GM12878 (cell line): ENCODE measurements at regions not wholly inside any gene's neighbourhood (a gene's known extent, or its start where the extent isn't known, plus 50 kb on each side); places are given as distances from the start of the nearest gene placed in this dataset.

ENCODE experiments used
- ETV6 ChIP-seq, 2 experiments: fragments of 450-650 bp in 1 of 2; IDR thresholded peaks in 1 of 2; conservative IDR thresholded peaks in 1 of 2; 2 replicates each; pipeline ENCODE4 v1.6.1; 2014; ENCODE audit warnings: antibody characterized with exemption in 1 of 2, borderline replicate concordance in 1 of 2, low read depth in 1 of 2, mild to moderate bottlenecking in 1 of 2, moderate library complexity in 1 of 2
- JUND ChIP-seq: IDR thresholded peaks from 2 replicates; pipeline ENCODE4 v1.6.1; 2012; ENCODE audit warnings: low read depth, mild to moderate bottlenecking, low read length, improper control_type of control experiment, moderate library complexity
- NR2C2 ChIP-seq: IDR thresholded peaks from 2 replicates; pipeline ENCODE4 v1.6.1; 2011; ENCODE audit warnings: borderline replicate concordance, low read depth; ENCODE audit not compliant: control insufficient read depth, insufficient read length
- SRF ChIP-seq, 2 experiments: IDR thresholded peaks; 2 replicates each; pipeline ENCODE4 v1.6.1; 2011; ENCODE audit warnings: low read depth in 2 of 2, low read length in 2 of 2, mild to moderate bottlenecking in 1 of 2, moderate library complexity in 1 of 2
- TAF1 ChIP-seq: IDR thresholded peaks from 2 replicates; pipeline ENCODE4 v1.6.1; 2011; ENCODE audit warnings: mild to moderate bottlenecking, low read depth, low read length, borderline replicate concordance
- TBL1XR1 ChIP-seq: IDR thresholded peaks from 2 replicates; pipeline ENCODE4 v1.6.1; 2012; ENCODE audit warnings: low read depth, low read length, improper control_type of control experiment
- TF ChIP-seq, protein P1 (sequence below), 3 experiments: IDR thresholded peaks in 2 of 3; conservative IDR thresholded peaks in 1 of 3; 2 replicates each; pipeline ENCODE4 v1.5.1; 2011; ENCODE audit warnings: low read depth in 3 of 3, low read length in 3 of 3, mild to moderate bottlenecking in 3 of 3, control low read depth in 2 of 3, moderate library complexity in 2 of 3, inconsistent platforms in 1 of 3, mixed read lengths in 1 of 3; ENCODE audit not compliant: control insufficient read depth in 2 of 3, insufficient read depth in 1 of 3; ENCODE audit errors: extremely low read depth in 1 of 3

DNA sequence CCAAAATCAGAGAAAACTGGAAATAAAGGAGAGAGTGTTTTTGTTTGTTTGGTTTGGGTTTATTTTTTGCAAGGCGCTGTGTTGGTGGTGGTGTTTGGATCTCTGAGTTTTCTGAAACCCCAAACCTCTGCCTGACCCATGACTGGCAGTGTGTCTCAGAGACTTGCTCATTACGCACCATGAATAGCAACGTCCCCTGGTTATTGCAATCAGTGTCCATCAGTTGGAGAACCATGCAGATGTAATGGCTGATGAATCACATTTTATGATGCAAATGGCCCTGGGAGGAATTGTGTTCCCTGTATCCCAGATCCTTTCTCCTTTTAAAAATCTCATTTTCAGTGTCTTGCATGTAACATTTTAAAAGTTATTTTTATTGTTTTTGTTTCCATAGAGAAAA, 362.8 kb downstream of the PMP22 start:
- TF ChIP-seq, protein P1, sequence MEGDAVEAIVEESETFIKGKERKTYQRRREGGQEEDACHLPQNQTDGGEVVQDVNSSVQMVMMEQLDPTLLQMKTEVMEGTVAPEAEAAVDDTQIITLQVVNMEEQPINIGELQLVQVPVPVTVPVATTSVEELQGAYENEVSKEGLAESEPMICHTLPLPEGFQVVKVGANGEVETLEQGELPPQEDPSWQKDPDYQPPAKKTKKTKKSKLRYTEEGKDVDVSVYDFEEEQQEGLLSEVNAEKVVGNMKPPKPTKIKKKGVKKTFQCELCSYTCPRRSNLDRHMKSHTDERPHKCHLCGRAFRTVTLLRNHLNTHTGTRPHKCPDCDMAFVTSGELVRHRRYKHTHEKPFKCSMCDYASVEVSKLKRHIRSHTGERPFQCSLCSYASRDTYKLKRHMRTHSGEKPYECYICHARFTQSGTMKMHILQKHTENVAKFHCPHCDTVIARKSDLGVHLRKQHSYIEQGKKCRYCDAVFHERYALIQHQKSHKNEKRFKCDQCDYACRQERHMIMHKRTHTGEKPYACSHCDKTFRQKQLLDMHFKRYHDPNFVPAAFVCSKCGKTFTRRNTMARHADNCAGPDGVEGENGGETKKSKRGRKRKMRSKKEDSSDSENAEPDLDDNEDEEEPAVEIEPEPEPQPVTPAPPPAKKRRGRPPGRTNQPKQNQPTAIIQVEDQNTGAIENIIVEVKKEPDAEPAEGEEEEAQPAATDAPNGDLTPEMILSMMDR (IDR thresholded peaks at IDR 0.05 in 2 of 3, conservative IDR thresholded peaks at IDR 0.05 in 1 of 3; ENCODE audit: control insufficient read depth in 2 of 3, extremely low read depth in 1 of 3, insufficient read depth in 1 of 3, low read depth in 3 of 3, low read length in 3 of 3), result no peak
- TF ChIP-seq TBL1XR1, result no peak
- no peak for TF ChIP-seq JUND
- TF ChIP-seq SRF (IDR thresholded peaks at IDR 0.05; ENCODE audit: low read depth in 2 of 2, low read length in 2 of 2), result no peak
- TF ChIP-seq TAF1, result no peak
- TF ChIP-seq ETV6 (conservative IDR thresholded peaks at IDR 0.05 in 1 of 2, IDR thresholded peaks at IDR 0.05 in 1 of 2; ENCODE audit: borderline replicate concordance in 1 of 2, low read depth in 1 of 2), result no peak
- TF ChIP-seq NR2C2, result no peak
